T-helper 2 cell treated with Interferon-gamma antibody and Interleukin-4, amounts not matched to agents 100 ng/mL and 5 ng/mL, for 36 hours (primary cell): ENCODE measurements at regions not wholly inside any gene's neighbourhood (a gene's known extent, or its start where the extent isn't known, plus 50 kb on each side); places are given as distances from the start of the nearest gene placed in this dataset.

Experiments
- intact Hi-C: fragments of 100-400 bp; cut with micrococcal nuclease; formaldehyde crosslinking; loops from one replicate; pipeline ENCODE4 v1.15.1; 2023

GRCh38 chr6:100153636-100154275, 159.7 kb upstream of the MCHR2 start:
- intact Hi-C loops, result no loop called here

- intact Hi-C loops, result no loop called here
These were observed 158.2 kb upstream of the MCHR2 start for GRCh38 chr6:100152201-100152600.

GRCh38 chr6:100144991-100145390, 151.0 kb upstream of the MCHR2 start:
- intact Hi-C loops, result no loop called here

- intact Hi-C loops, result no loop called here
These were observed 144.5 kb upstream of the MCHR2 start for GRCh38 chr6:100138346-100139022.

- intact Hi-C loops, result no loop called here
These were observed 143.7 kb upstream of the MCHR2 start for GRCh38 chr6:100137759-100138158.

- intact Hi-C loops, result no loop called here
These were observed 142.6 kb upstream of the MCHR2 start for GRCh38 chr6:100136590-100136989.

- intact Hi-C loops, result no loop called here
These were observed 142.0 kb upstream of the MCHR2 start for GRCh38 chr6:100135977-100136376.

- intact Hi-C loops, result loop anchor here (5.0 kb wide), 1 partner anchor 38 kb away; no protein-coding TSS in a partner anchor
These were observed 140.7 kb upstream of the MCHR2 start for GRCh38 chr6:100134703-100135102.

- intact Hi-C loops, result loop anchor here (5.0 kb wide), 1 partner anchor 38 kb away; no protein-coding TSS in a partner anchor
These were observed 140.3 kb upstream of the MCHR2 start for GRCh38 chr6:100134297-100134696.

- intact Hi-C loops, result loop anchor here (5.0 kb wide), 1 partner anchor 40 kb away; no protein-coding TSS in a partner anchor
These were observed 138.0 kb upstream of the MCHR2 start for GRCh38 chr6:100132005-100132404.

- intact Hi-C loops, result loop anchor here (5.0 kb wide), 1 partner anchor 42 kb away; no protein-coding TSS in a partner anchor
These were observed 136.6 kb upstream of the MCHR2 start for GRCh38 chr6:100130630-100131029.

GRCh38 chr6:100126790-100127484, 132.9 kb upstream of the MCHR2 start:
- intact Hi-C loops, result no loop called here

GRCh38 chr6:100121854-100122609, 128.0 kb upstream of the MCHR2 start:
- intact Hi-C loops, result no loop called here

- intact Hi-C loops, result loop anchor here (5.0 to 10.0 kb wide), 3 partner anchors 53 to 186 kb away; no protein-coding TSS in a partner anchor
These were observed 125.2 kb upstream of the MCHR2 start for GRCh38 chr6:100119261-100119660.

GRCh38 chr6:100118301-100118700, 124.3 kb upstream of the MCHR2 start:
- intact Hi-C loops, result loop anchor here (5.0 to 10.0 kb wide), 3 partner anchors 54 to 186 kb away; no protein-coding TSS in a partner anchor

- intact Hi-C loops, result loop anchor here (2.0 to 10.0 kb wide), 4 partner anchors 55 to 547 kb away; no protein-coding TSS in a partner anchor
These were observed 123.7 kb upstream of the MCHR2 start for GRCh38 chr6:100117680-100118079.

- intact Hi-C loops, result loop anchor here (1.0 to 10.0 kb wide), 5 partner anchors 56 to 548 kb away; no protein-coding TSS in a partner anchor
These were observed 122.6 kb upstream of the MCHR2 start for GRCh38 chr6:100116411-100117194.

GRCh38 chr6:100115407-100116101, 121.5 kb upstream of the MCHR2 start:
- intact Hi-C loops, result loop anchor here (1.0 to 10.0 kb wide), 5 partner anchors 57 to 549 kb away; no protein-coding TSS in a partner anchor

GRCh38 chr6:100112855-100113508, 119.0 kb upstream of the MCHR2 start:
- intact Hi-C loops, result loop anchor here (10.0 kb wide), 2 partner anchors 142 to 192 kb away; no protein-coding TSS in a partner anchor
